RWPE2 (cell line): ENCODE measurements at regions not wholly inside any gene's neighbourhood (a gene's known extent, or its start where the extent isn't known, plus 50 kb on each side); places are given as distances from the start of the nearest gene placed in this dataset.

Experiments used
- ATAC-seq: fragments of 200-7000 bp; cut with Tn5 transposase; 3 replicates; pipeline ENCODE4 v1.9.1; 2021; ENCODE audit warnings: low read depth
- DNase-seq: peaks from one replicate; pipeline ENCODE4 v3.0.0-alpha.2; 2020; ENCODE audit warnings: low spot score
- H3K27ac ChIP-seq: fragments of 450-650 bp; 2 replicates; pipeline ENCODE4 v1.5.1; 2017; ENCODE audit warnings: mild to moderate bottlenecking; ENCODE audit not compliant: poor library complexity, severe bottlenecking
- H3K27me3 ChIP-seq: fragments of 250-450 bp; sonication (Bioruptor Pico); 2 replicates; pipeline ENCODE4 v1.5.1; 2021; ENCODE audit warnings: mild to moderate bottlenecking, moderate library complexity; ENCODE audit not compliant: insufficient read depth, poor library complexity, severe bottlenecking
- H3K36me3 ChIP-seq: fragments of 250-450 bp; sonication (Bioruptor Pico); 2 replicates; pipeline ENCODE4 v1.5.1; 2020; ENCODE audit warnings: low read depth, mild to moderate bottlenecking, moderate library complexity
- H3K4me1 ChIP-seq: fragments of 250-450 bp; sonication (Bioruptor Pico); 2 replicates; pipeline ENCODE4 v1.5.1; 2021; ENCODE audit warnings: mild to moderate bottlenecking, moderate library complexity; ENCODE audit not compliant: insufficient read depth, poor library complexity, severe bottlenecking
- H3K4me3 ChIP-seq: fragments of 250-450 bp; sonication (Bioruptor Pico); 2 replicates; pipeline ENCODE4 v1.5.1; 2021; ENCODE audit warnings: mild to moderate bottlenecking, moderate library complexity; ENCODE audit not compliant: severe bottlenecking
- H3K9me3 ChIP-seq: fragments of 250-450 bp; sonication (Bioruptor Pico); 2 replicates; pipeline ENCODE4 v1.5.1; 2021; ENCODE audit warnings: mild to moderate bottlenecking, moderate library complexity; ENCODE audit not compliant: severe bottlenecking
- CTCF ChIP-seq: fragments of 450-650 bp; IDR thresholded peaks from one replicate; pipeline ENCODE4 v1.5.1; 2017; ENCODE audit warnings: mild to moderate bottlenecking, moderate library complexity; ENCODE audit not compliant: poor library complexity, severe bottlenecking

GRCh38 chr6:164095056-164095455 is 680.5 kb downstream of the QKI start:
- no peaks in the 10 kb centered on the region for H3K36me3 ChIP-seq
- no peaks in the 10 kb centered on the region for H3K4me1 ChIP-seq
- no peak overlapping the region for H3K4me3 ChIP-seq
- no peak overlapping the region for H3K27ac ChIP-seq
- no peaks in the 10 kb centered on the region for H3K9me3 ChIP-seq
- DNase-seq (no peak), ATAC-seq (no peak)
- H3K27me3 ChIP-seq, result no peaks in the 10 kb centered on the region
- TF ChIP-seq CTCF, result no peak

- H3K27ac ChIP-seq, result no peak overlapping the region
- DNase-seq (no peak), ATAC-seq (no peak)
- H3K9me3 ChIP-seq, result no peaks in the 10 kb centered on the region
- H3K4me1 ChIP-seq, result no peaks in the 10 kb centered on the region
- TF ChIP-seq CTCF, result no peak
- no peaks in the 10 kb centered on the region for H3K27me3 ChIP-seq
- no peak overlapping the region for H3K4me3 ChIP-seq
- no peaks in the 10 kb centered on the region for H3K36me3 ChIP-seq
These were observed 673.4 kb downstream of the QKI start for GRCh38 chr6:164087870-164088269.

GRCh38 chr6:164087211-164087610 is 672.7 kb downstream of the QKI start:
- no peak for TF ChIP-seq CTCF
- no peak for ATAC-seq

GRCh38 chr6:164086076-164086887 is 671.8 kb downstream of the QKI start:
- no peak for DNase-seq
- no peak overlapping the region for H3K27ac ChIP-seq
- no peak for TF ChIP-seq CTCF
- no peaks in the 10 kb centered on the region for H3K4me1 ChIP-seq
- no peak overlapping the region for H3K4me3 ChIP-seq
- H3K36me3 ChIP-seq, result no peaks in the 10 kb centered on the region
- H3K27me3 ChIP-seq, result no peaks in the 10 kb centered on the region
- H3K9me3 ChIP-seq, result no peaks in the 10 kb centered on the region
- no peak for ATAC-seq

More at GRCh38 chr6:164087211-164087610, 672.7 kb downstream of the QKI start:
- Histone ChIP-seq H3K27ac (no peak overlapping the region), H3K4me3 (no peak overlapping the region), H3K36me3 (no peaks in the 10 kb centered on the region), H3K9me3 (no peaks in the 10 kb centered on the region), H3K4me1 (no peaks in the 10 kb centered on the region), H3K27me3 (no peaks in the 10 kb centered on the region)
- DNase-seq, result no peak
